Loucy (cell line): ENCODE measurements at regions not wholly inside any gene's neighbourhood (a gene's known extent, or its start where the extent isn't known, plus 50 kb on each side); places are given as distances from the start of the nearest gene placed in this dataset.

Source experiments
- CTCF ChIP-seq: fragments of 200-600 bp; sonication (generic); conservative IDR thresholded peaks from 2 replicates; pipeline ENCODE4 v1.5.1; 2014; ENCODE audit warnings: mild to moderate bottlenecking, antibody characterized with exemption, low read length
- EZH2phosphoT487 ChIP-seq: fragments of 200-600 bp; IDR thresholded peaks from 2 replicates; pipeline ENCODE4 v1.6.1; 2018; ENCODE audit warnings: antibody characterized with exemption, mild to moderate bottlenecking, moderate library complexity, borderline replicate concordance

GRCh38 chr1:213584272-213584671 is 403.5 kb upstream of the PROX1 start:
- TF ChIP-seq CTCF = no peak
- TF ChIP-seq EZH2phosphoT487 = no peak
